Activated naive CD8-positive, alpha-beta T cell treated with anti-CD3 and anti-CD28 coated beads, Interleukin-2, amount 50 U/mL, for 24 hours (primary cell): ENCODE measurements at regions not wholly inside any gene's neighbourhood (a gene's known extent, or its start where the extent isn't known, plus 50 kb on each side); places are given as distances from the start of the nearest gene placed in this dataset.
"Not testable (repeated sequence)": the region's sequence is repeated elsewhere in the genome, so short reads cannot be mapped to it uniquely, and the experiment has no call there.

Experiments used
- ATAC-seq: fragments of 150-1000 bp; cut with Tn5 transposase; one replicate; pipeline ENCODE4 v1.10.0; 2021
- DNase-seq: peaks from one replicate; pipeline ENCODE4 v3.0.0; 2021
- H3K27ac Mint-ChIP-seq: one replicate; pipeline ENCODE4 v1.8.0; 2021; ENCODE audit warnings: mild to moderate bottlenecking, mixed read lengths
- H3K27me3 Mint-ChIP-seq: one replicate; pipeline ENCODE4 v1.8.0; 2021; ENCODE audit warnings: mixed read lengths
- H3K36me3 Mint-ChIP-seq: one replicate; pipeline ENCODE4 v1.8.0; 2021; ENCODE audit warnings: low read depth, mixed read lengths
- H3K4me1 Mint-ChIP-seq: one replicate; pipeline ENCODE4 v1.8.0; 2021; ENCODE audit warnings: mixed read lengths
- H3K4me3 Mint-ChIP-seq: one replicate; pipeline ENCODE4 v1.8.0; 2021; ENCODE audit warnings: mild to moderate bottlenecking, moderate library complexity, mixed read lengths
- H3K9me3 Mint-ChIP-seq: one replicate; pipeline ENCODE4 v1.8.0; 2021; ENCODE audit warnings: mixed read lengths

- H3K36me3 Mint-ChIP-seq: no peaks in the 10 kb centered on the region
- H3K9me3 Mint-ChIP-seq: peaks cover 3% of the 10 kb centered on the region
- H3K27me3 Mint-ChIP-seq: no peaks in the 10 kb centered on the region
- H3K4me1 Mint-ChIP-seq: no peaks in the 10 kb centered on the region
- DNase-seq: no peak
- H3K27ac Mint-ChIP-seq: no peak overlapping the region
- no peak overlapping the region for H3K4me3 Mint-ChIP-seq
- no peak for ATAC-seq
Observed at GRCh38 chr16:7278636-7279035, 54.0 kb upstream of the RBFOX1 start.

GRCh38 chr16:7272567-7273158 is 60.0 kb upstream of the RBFOX1 start:
- Mint-ChIP-seq H3K36me3 (no peaks in the 10 kb centered on the region), H3K9me3 (peaks cover 7% of the 10 kb centered on the region), H3K27me3 (no peaks in the 10 kb centered on the region), H3K4me3 (no peak overlapping the region), H3K4me1 (no peaks in the 10 kb centered on the region), H3K27ac (no peak overlapping the region)
- ATAC-seq (no peak), DNase-seq (no peak)

GRCh38 chr16:7271486-7271885 is 61.2 kb upstream of the RBFOX1 start:
- H3K4me3 Mint-ChIP-seq: no peak overlapping the region
- H3K27me3 Mint-ChIP-seq: no peaks in the 10 kb centered on the region
- no peak for ATAC-seq
- H3K4me1 Mint-ChIP-seq: no peaks in the 10 kb centered on the region
- H3K9me3 Mint-ChIP-seq: peaks cover 12% of the 10 kb centered on the region
- DNase-seq: no peak
- no peak overlapping the region for H3K27ac Mint-ChIP-seq
- H3K36me3 Mint-ChIP-seq: no peaks in the 10 kb centered on the region

- Mint-ChIP-seq H3K27ac (no peak overlapping the region), H3K36me3 (no peaks in the 10 kb centered on the region), H3K27me3 (no peaks in the 10 kb centered on the region), H3K4me3 (no peak overlapping the region), H3K9me3 (peaks cover 16% of the 10 kb centered on the region), H3K4me1 (no peaks in the 10 kb centered on the region)
- no peak for DNase-seq
- no peak for ATAC-seq
Observed at GRCh38 chr16:7270823-7271222, 61.8 kb upstream of the RBFOX1 start.

GRCh38 chr16:7270006-7270405 is 62.6 kb upstream of the RBFOX1 start:
- Mint-ChIP-seq H3K4me3 (no peak overlapping the region), H3K27me3 (no peaks in the 10 kb centered on the region), H3K4me1 (no peaks in the 10 kb centered on the region), H3K9me3 (peaks cover 21% of the 10 kb centered on the region), H3K27ac (no peak overlapping the region), H3K36me3 (no peaks in the 10 kb centered on the region)
- DNase-seq (no peak), ATAC-seq (no peak)

- ATAC-seq (no peak), DNase-seq (no peak)
- Mint-ChIP-seq H3K4me1 (no peaks in the 10 kb centered on the region), H3K27me3 (no peaks in the 10 kb centered on the region), H3K27ac (no peak overlapping the region), H3K9me3 (peaks cover 20% of the 10 kb centered on the region), H3K4me3 (no peak overlapping the region), H3K36me3 (no peaks in the 10 kb centered on the region)
Observed at GRCh38 chr16:7268182-7268581, 64.5 kb upstream of the RBFOX1 start.

- no peak overlapping the region for H3K27ac Mint-ChIP-seq
- H3K9me3 Mint-ChIP-seq: peaks cover 4% of the 10 kb centered on the region
- no peaks in the 10 kb centered on the region for H3K4me1 Mint-ChIP-seq
- H3K4me3 Mint-ChIP-seq: no peak overlapping the region
- ATAC-seq (no peak), DNase-seq (no peak)
- no peaks in the 10 kb centered on the region for H3K27me3 Mint-ChIP-seq
- H3K36me3 Mint-ChIP-seq: no peaks in the 10 kb centered on the region
Observed at GRCh38 chr16:7257016-7257415, 75.6 kb upstream of the RBFOX1 start.

GRCh38 chr16:7246578-7246977 is 86.1 kb upstream of the RBFOX1 start:
- ATAC-seq: no peak
- Mint-ChIP-seq H3K27ac (no peak overlapping the region), H3K27me3 (no peaks in the 10 kb centered on the region), H3K4me3 (no peak overlapping the region), H3K4me1 (no peaks in the 10 kb centered on the region), H3K36me3 (no peaks in the 10 kb centered on the region), H3K9me3 (peaks cover 8% of the 10 kb centered on the region)
- no peak for DNase-seq

- no peak for DNase-seq
- H3K36me3 Mint-ChIP-seq: no peaks in the 10 kb centered on the region
- H3K4me3 Mint-ChIP-seq: no peak overlapping the region
- no peak for ATAC-seq
- no peak overlapping the region for H3K27ac Mint-ChIP-seq
- H3K4me1 Mint-ChIP-seq: no peaks in the 10 kb centered on the region
- no peaks in the 10 kb centered on the region for H3K27me3 Mint-ChIP-seq
- peaks cover 19% of the 10 kb centered on the region for H3K9me3 Mint-ChIP-seq
Observed at GRCh38 chr16:7239547-7239946, 93.1 kb upstream of the RBFOX1 start.

GRCh38 chr16:7236824-7237410 is 95.7 kb upstream of the RBFOX1 start:
- ATAC-seq: no peak
- Mint-ChIP-seq H3K4me3 (no peak overlapping the region), H3K27ac (no peak overlapping the region), H3K36me3 (no peaks in the 10 kb centered on the region), H3K4me1 (no peaks in the 10 kb centered on the region), H3K27me3 (no peaks in the 10 kb centered on the region), H3K9me3 (peaks cover 22% of the 10 kb centered on the region)
- no peak for DNase-seq

- Mint-ChIP-seq H3K36me3 (no peaks in the 10 kb centered on the region), H3K4me1 (no peaks in the 10 kb centered on the region), H3K27me3 (no peaks in the 10 kb centered on the region), H3K4me3 (no peak overlapping the region), H3K9me3 (peaks cover 12% of the 10 kb centered on the region), H3K27ac (no peak overlapping the region)
- DNase-seq (no peak), ATAC-seq (no peak)
Observed at GRCh38 chr16:7233975-7234374, 98.7 kb upstream of the RBFOX1 start.

GRCh38 chr16:7231762-7232161 is 100.9 kb upstream of the RBFOX1 start:
- no peaks in the 10 kb centered on the region for H3K4me1 Mint-ChIP-seq
- no peak overlapping the region for H3K27ac Mint-ChIP-seq
- H3K36me3 Mint-ChIP-seq: no peaks in the 10 kb centered on the region
- peaks cover 20% of the 10 kb centered on the region for H3K9me3 Mint-ChIP-seq
- H3K4me3 Mint-ChIP-seq: no peak overlapping the region
- no peaks in the 10 kb centered on the region for H3K27me3 Mint-ChIP-seq
- ATAC-seq: no peak
- DNase-seq: no peak

GRCh38 chr16:7229433-7230218 is 103.0 kb upstream of the RBFOX1 start:
- ATAC-seq, H3K4me1 Mint-ChIP-seq, DNase-seq, H3K36me3 Mint-ChIP-seq, H3K27ac Mint-ChIP-seq, H3K27me3 Mint-ChIP-seq, H3K4me3 Mint-ChIP-seq: not testable (repeated sequence)
- peaks cover 26% of the 10 kb centered on the region for H3K9me3 Mint-ChIP-seq

GRCh38 chr16:7227229-7227721 is 105.4 kb upstream of the RBFOX1 start:
- H3K27ac Mint-ChIP-seq: no peak overlapping the region
- ATAC-seq: no peak
- H3K36me3 Mint-ChIP-seq: no peaks in the 10 kb centered on the region
- H3K4me1 Mint-ChIP-seq: no peaks in the 10 kb centered on the region
- peaks cover 24% of the 10 kb centered on the region for H3K9me3 Mint-ChIP-seq
- DNase-seq: no peak
- no peak overlapping the region for H3K4me3 Mint-ChIP-seq
- no peaks in the 10 kb centered on the region for H3K27me3 Mint-ChIP-seq

- H3K9me3 Mint-ChIP-seq: peaks cover 33% of the 10 kb centered on the region
- no peak for ATAC-seq
- DNase-seq: no peak
- H3K27me3 Mint-ChIP-seq: no peaks in the 10 kb centered on the region
- no peak overlapping the region for H3K27ac Mint-ChIP-seq
- H3K36me3 Mint-ChIP-seq: no peaks in the 10 kb centered on the region
- H3K4me1 Mint-ChIP-seq: no peaks in the 10 kb centered on the region
- no peak overlapping the region for H3K4me3 Mint-ChIP-seq
Observed at GRCh38 chr16:7221157-7221556, 111.5 kb upstream of the RBFOX1 start.
